LoVo (cell line): ENCODE measurements at regions not wholly inside any gene's neighbourhood (a gene's known extent, or its start where the extent isn't known, plus 50 kb on each side); places are given as distances from the start of the nearest gene placed in this dataset.

Source experiments
- DNase-seq: peaks from one replicate; pipeline ENCODE4 v3.0.0-alpha.2; 2016; ENCODE audit warnings: low spot score

- no peak for DNase-seq
These were observed 969.6 kb upstream of the TMEM132C start for GRCh38 chr12:127297327-127297726.

DNA sequence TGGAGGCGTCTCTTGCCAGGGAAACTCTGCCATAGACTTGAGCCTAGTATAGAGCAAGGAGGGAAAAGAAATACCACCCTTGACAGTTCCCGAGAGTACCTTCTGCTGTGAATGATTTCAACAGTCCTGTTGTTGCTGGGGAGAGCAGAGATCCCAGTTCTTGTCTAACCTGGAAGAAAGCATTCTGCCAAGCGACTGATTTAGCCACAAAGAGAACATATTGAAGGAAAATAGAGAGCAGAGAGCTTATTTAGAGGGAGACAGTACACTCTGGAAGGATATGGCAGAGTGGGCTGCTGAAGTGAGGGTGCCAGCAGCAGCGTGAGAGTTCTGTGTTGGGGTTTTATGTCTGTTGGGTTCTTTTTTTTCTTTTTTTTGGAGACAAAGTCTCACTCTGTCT lies 966.9 kb upstream of the TMEM132C start:
- DNase-seq = no peak

GRCh38 chr12:127300753-127301152 lies 966.2 kb upstream of the TMEM132C start:
- DNase-seq = no peak

- DNase-seq = no peak
These were observed 965.1 kb upstream of the TMEM132C start for GRCh38 chr12:127301876-127302275.

GRCh38 chr12:127304751-127305725 lies 961.9 kb upstream of the TMEM132C start:
- DNase-seq = no peak

DNA sequence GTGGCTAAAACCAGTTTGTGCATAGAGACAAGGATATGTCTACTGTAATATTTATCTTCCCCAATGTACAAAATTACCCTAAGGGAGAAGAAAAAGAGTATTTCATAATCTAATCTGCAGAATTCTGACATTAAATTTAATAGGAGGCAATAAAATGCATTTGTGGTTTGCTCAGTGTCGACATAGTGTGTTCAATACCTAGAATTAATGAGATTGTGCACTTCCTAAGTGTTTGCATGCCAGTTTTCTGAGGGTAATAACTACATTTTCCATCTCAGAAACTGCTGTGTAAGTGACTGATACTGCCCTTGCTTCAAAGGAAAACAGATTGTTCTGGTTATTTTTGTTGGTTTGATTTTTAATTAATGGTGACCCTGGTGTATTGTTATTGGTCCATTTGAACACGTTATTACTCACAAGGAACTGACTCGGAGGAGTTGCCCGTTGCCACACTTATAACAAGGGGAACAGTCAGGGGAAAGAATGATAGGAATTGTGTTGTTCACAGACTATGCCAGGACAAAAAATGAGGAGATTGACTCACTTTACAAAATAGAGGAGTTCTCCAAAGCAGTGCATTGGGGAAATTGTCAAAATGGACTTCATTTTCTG lies 960.3 kb upstream of the TMEM132C start:
- DNase-seq = no peak

GRCh38 chr12:127307528-127307927 lies 959.4 kb upstream of the TMEM132C start:
- no peak for DNase-seq

GRCh38 chr12:127308148-127308547 lies 958.8 kb upstream of the TMEM132C start:
- no peak for DNase-seq

- DNase-seq = no peak
These were observed 956.4 kb upstream of the TMEM132C start for GRCh38 chr12:127310548-127310947.

DNA sequence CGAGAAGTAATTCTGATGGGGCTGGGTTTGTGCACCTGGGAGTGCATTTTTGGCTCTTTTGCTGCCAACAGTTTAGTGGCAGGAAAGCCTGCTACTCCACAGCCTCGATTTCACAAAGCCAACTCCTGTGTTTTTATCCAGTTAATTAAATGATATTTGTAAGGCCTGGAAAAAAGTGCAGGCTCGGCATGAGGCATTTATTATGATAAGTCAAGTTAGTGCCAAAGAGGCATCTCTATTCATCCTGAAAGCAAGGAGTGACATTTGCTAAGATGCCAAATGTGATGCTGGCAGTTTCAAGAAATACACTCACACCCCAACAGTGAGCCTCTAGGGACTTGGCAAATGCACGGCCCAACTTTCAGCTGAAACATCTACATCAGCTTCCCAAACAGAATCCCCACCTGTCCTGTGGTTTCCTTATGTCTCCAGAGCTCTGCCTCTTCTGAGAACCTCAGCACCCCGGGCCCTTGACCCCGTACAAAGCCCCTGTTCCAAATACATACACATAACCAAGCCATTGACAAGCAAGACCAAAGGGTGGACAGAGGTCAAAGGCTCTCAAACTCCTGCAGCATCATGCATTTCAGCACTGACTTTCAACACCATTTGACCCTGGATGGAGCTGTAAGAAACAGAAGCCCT lies 955.1 kb upstream of the TMEM132C start:
- no peak for DNase-seq

DNA sequence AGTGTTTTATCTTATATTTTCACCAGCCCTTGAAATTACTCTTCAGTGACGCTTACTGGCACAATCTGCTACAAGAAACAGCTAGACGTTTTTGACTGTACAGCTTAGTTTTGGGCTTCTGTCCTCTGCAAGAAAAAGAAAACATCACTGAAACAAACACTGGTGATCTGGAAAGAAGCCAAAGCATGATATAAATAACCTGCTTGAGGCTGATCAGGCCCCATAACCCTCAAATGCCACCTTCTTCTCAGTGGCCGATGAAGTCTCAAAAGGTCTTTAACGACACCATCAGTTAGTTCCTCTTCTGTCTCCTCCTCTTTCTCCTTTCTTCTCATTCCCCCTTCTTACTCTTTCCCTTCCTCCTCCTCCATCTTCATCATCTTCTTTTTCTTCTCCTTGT lies 942.3 kb upstream of the TMEM132C start:
- DNase-seq = no peak

- DNase-seq = no peak
These were observed 939.0 kb upstream of the TMEM132C start for GRCh38 chr12:127327986-127328385.

DNA sequence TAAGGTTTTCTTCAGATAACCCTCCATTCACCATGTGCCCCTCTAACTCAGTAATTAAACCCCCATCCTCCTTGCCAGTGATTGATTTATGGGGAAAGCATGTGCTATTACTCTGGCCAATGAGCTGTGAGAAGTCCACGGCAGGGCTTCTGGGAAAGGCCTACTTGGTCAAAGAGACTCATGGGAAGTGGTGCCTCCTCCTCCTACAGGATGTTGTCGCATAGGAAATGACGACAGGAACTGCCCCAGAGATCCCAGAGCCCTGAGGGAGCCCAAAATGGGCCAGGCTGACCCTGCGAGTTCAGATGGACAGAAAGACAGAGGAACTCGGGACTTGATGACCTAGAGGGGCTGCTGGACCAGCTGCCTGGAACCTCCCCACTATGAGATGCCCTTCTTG lies 938.1 kb upstream of the TMEM132C start:
- no peak for DNase-seq

DNA sequence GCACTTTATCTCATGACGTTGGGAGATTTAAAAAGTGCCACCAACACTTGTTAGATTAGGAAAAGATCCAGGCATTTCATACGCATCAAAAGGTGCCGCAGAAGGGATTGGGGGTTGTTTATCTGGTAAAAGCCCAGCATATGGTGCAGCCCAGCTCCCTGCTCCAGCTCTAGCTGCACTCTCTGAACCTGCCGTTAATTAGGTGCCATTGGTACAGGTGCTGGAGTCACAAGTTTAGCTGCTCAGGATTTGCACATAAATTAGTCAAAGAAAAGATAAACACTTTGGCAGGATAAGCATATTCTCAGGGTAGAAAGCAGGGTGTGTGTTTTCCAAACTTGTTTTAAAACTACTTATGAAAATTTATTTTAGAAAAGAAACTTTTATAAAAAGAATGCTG lies 932.6 kb upstream of the TMEM132C start:
- DNase-seq = no peak

GRCh38 chr12:127334912-127335644 lies 931.9 kb upstream of the TMEM132C start:
- no peak for DNase-seq

- DNase-seq = no peak
These were observed 930.6 kb upstream of the TMEM132C start for GRCh38 chr12:127336416-127336815.

DNA sequence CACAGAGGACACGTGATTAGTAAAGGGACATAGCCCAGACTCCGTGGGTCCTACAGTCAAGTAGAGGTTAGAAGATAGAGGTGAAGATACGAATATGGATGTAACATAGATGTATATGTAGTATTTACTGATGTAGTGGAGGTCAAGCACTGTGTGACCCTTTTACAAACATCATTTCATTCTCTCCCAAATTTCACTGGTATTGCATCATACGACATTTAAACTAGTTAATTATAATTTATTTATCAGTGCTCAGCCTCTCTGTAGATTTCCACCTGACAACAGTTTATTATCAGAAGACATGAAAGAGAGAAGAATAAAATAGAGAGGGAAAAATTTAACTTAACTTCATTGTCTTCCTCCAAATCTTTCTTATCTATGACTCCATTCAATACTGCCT lies 927.9 kb upstream of the TMEM132C start:
- no peak for DNase-seq

GRCh38 chr12:127340381-127340780 lies 926.6 kb upstream of the TMEM132C start:
- DNase-seq = no peak

DNA sequence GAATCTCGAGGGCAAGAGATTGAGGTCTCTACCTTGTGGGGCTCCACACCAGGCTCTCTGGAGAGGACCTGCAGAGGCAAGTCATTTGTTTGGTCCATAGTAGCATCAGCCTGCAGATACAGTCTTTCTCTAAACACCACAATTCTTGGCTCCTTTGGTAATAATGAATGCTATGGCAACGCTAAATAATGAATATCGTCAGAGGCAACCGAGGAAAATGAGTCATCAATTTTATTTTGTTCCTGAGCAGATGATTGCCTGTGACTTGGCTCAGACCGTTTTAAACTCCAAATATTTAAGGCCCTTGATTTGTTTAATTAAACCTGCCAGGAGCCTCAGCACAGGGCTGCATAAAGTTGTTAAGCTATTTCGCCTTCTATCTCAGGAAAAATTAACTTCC lies 924.1 kb upstream of the TMEM132C start:
- no peak for DNase-seq

GRCh38 chr12:127343940-127344339 lies 923.0 kb upstream of the TMEM132C start:
- no peak for DNase-seq

GRCh38 chr12:127351481-127352010 lies 915.4 kb upstream of the TMEM132C start:
- DNase-seq = no peak
